HepG2 (cell line): ENCODE measurements at regions not wholly inside any gene's neighbourhood (a gene's known extent, or its start where the extent isn't known, plus 50 kb on each side); places are given as distances from the start of the nearest gene placed in this dataset.
A peak's percentile ranks its signal among the peaks of the same experiment; 100 is the strongest.
"Not testable (repeated sequence)": the region's sequence is repeated elsewhere in the genome, so short reads cannot be mapped to it uniquely, and the experiment has no call there.

Experiments used
- ATAC-seq: fragments of 200-7000 bp; cut with Tn5 transposase; 3 replicates; pipeline ENCODE4 v1.9.1; 2020; ENCODE audit warnings: mild to moderate bottlenecking, moderate library complexity
- BruUV-seq: library from RNA; stranded (reverse); fragments of 400-500 nt; replicated peaks from 2 replicates; lab custom pipeline; 2021; lab: Mats Ljungman, UMichigan
- CTCF ChIA-PET: fragments of 300-600 bp; formaldehyde crosslinking; extraction: SDS; loops from one replicate; lab custom pipeline; 2021; ENCODE audit warnings: low total read pairs, inconsistent platforms, low intra/inter-chr PET ratio; lab: Yijun Ruan, JAX
- POLR2A ChIA-PET: fragments of 350-600 bp; sonication (Branson Sonifier 250); formaldehyde crosslinking; loops from one replicate; lab custom pipeline; 2020; ENCODE audit warnings: antibody characterized with exemption, inconsistent platforms; lab: Yijun Ruan, JAX
- DNase-seq: peaks from one replicate; pipeline ENCODE4 v3.0.0-alpha.2; 2015; ENCODE audit warnings: low spot score
- FAIRE-seq: peaks from 3 replicates; lab custom pipeline; 2011; peaks lifted over from hg19 to GRCh38; lab: Jason Lieb, UNC
- H2AFZ ChIP-seq: one replicate; pipeline ENCODE4 v1.6.1; 2011; ENCODE audit warnings: low read length, inconsistent platforms
- H3K27ac ChIP-seq: fragments of 300-600 bp; 3 replicates; pipeline ENCODE4 v1.8.0; 2011; ENCODE audit warnings: mixed run types, mild to moderate bottlenecking, mixed read lengths, low read length, inconsistent platforms; ENCODE audit not compliant: insufficient read depth; ENCODE audit errors: extremely low read length
- H3K27me3 ChIP-seq, 2 experiments: fragments of 200-600 bp in 1 of 2; 2 replicates in 1 of 2; 3 replicates in 1 of 2; pipeline versions ENCODE4 v1.6.0 to v1.8.0; 2011; ENCODE audit warnings: low read length in 2 of 2, mild to moderate bottlenecking in 2 of 2, moderate library complexity in 2 of 2, inconsistent platforms in 1 of 2; ENCODE audit not compliant: insufficient read depth in 2 of 2, control insufficient read depth in 1 of 2
- H3K36me3 ChIP-seq, 2 experiments: fragments of 200-600 bp in 1 of 2; replicated peaks in 1 of 2; 2 replicates in 1 of 2; 3 replicates in 1 of 2; pipeline versions ENCODE4 v1.5.1 to v1.8.0; 2011; ENCODE audit warnings: low read length in 2 of 2, inconsistent platforms in 1 of 2; ENCODE audit not compliant: insufficient read depth in 2 of 2, control insufficient read depth in 1 of 2
- H3K4me1 ChIP-seq: 2 replicates; pipeline ENCODE4 v1.5.1; 2012; ENCODE audit warnings: low read length, inconsistent platforms; ENCODE audit not compliant: insufficient read depth
- H3K4me2 ChIP-seq: 2 replicates; pipeline ENCODE4 v1.6.0; 2011; ENCODE audit warnings: low read depth, low read length, inconsistent platforms
- H3K4me3 ChIP-seq, 3 experiments: fragments of 200-600 bp in 1 of 3; sonication (generic), shearing (Covaris generic) in 1 of 3; replicated peaks in 1 of 3; 2 replicates each; pipeline ENCODE4 v1.5.1; 2011 to 2016; ENCODE audit warnings: low read length in 3 of 3, inconsistent platforms in 2 of 3, low read depth in 2 of 3, mild to moderate bottlenecking in 2 of 3, control low read depth in 1 of 3, mixed read lengths in 1 of 3; ENCODE audit not compliant: insufficient read depth in 1 of 3
- H3K79me2 ChIP-seq: one replicate; pipeline ENCODE4 v1.6.1; 2011; ENCODE audit warnings: low read length, inconsistent platforms; ENCODE audit not compliant: insufficient read depth
- H3K9ac ChIP-seq: 2 replicates; pipeline ENCODE4 v1.6.0; 2011; ENCODE audit warnings: mild to moderate bottlenecking, low read depth, low read length, inconsistent platforms; ENCODE audit not compliant: insufficient read depth
- H3K9me3 ChIP-seq: 2 replicates; pipeline ENCODE4 v1.5.1; 2012; ENCODE audit warnings: mild to moderate bottlenecking, low read length
- H4K20me1 ChIP-seq: 2 replicates; pipeline ENCODE4 v1.6.0; 2011; ENCODE audit warnings: inconsistent platforms, mild to moderate bottlenecking, low read length, moderate library complexity; ENCODE audit not compliant: insufficient read depth
- FOSL1 ChIP-seq: sonication (generic); formaldehyde crosslinking; IDR thresholded peaks from 2 replicates; pipeline ENCODE4 v1.9.0; 2021; ENCODE audit warnings: missing genetic modification reagents, borderline replicate concordance
- MAFF ChIP-seq: IDR thresholded peaks from 2 replicates; pipeline ENCODE4 v1.6.1; 2011; ENCODE audit warnings: low read depth, low read length, improper control_type of control experiment
- MAFK ChIP-seq, 2 experiments: IDR thresholded peaks in 1 of 2; conservative IDR thresholded peaks in 1 of 2; 2 replicates each; pipeline ENCODE4 v1.6.1; 2011; ENCODE audit warnings: improper control_type of control experiment in 2 of 2, low read length in 2 of 2
- ZBTB3 ChIP-seq: sonication (generic); formaldehyde crosslinking; IDR thresholded peaks from 2 replicates; pipeline ENCODE4 v1.4.0; 2020; ENCODE audit warnings: low read depth, mild to moderate bottlenecking, moderate library complexity, missing genetic modification reagents, borderline replicate concordance
- ZBTB33 ChIP-seq: sonication (generic); formaldehyde crosslinking; IDR thresholded peaks from 2 replicates; pipeline ENCODE4 v1.4.0; 2020; ENCODE audit warnings: missing genetic modification reagents
- ZFY ChIP-seq: sonication (generic); formaldehyde crosslinking; IDR thresholded peaks from 2 replicates; pipeline ENCODE4 v1.4.0; 2020; ENCODE audit warnings: missing genetic modification reagents
- ZNF263 ChIP-seq: sonication (generic); formaldehyde crosslinking; IDR thresholded peaks from 2 replicates; pipeline ENCODE4 v1.4.0; 2020; ENCODE audit warnings: missing genetic modification reagents
- ZNF564 ChIP-seq: sonication (generic); formaldehyde crosslinking; IDR thresholded peaks from 2 replicates; pipeline ENCODE4 v1.8.1; 2023; ENCODE audit warnings: mild to moderate bottlenecking, missing genetic modification reagents
- ZNF75D ChIP-seq: sonication (generic); formaldehyde crosslinking; IDR thresholded peaks from 2 replicates; pipeline ENCODE4 v1.8.1; 2023; ENCODE audit warnings: missing genetic modification reagents, mild to moderate bottlenecking, borderline replicate concordance
- whole genome bisulfite sequencing: methylation state at CpG from one replicate; pipeline ENCODE4 v1.1.6; 2017; ENCODE audit warnings: low lambda C conversion rate; 5-methylcytosine and 5-hydroxymethylcytosine counted together
- in situ Hi-C: cut with HindIII; loops from 2 replicates; pipeline ENCODE4 v1.10.0; 2017; ENCODE audit warnings: low pct_unique_long_range_greater_than_20kb; ENCODE audit not compliant: extremely low pct_ligation_motif_present
- intact Hi-C: fragments of 100-400 bp; cut with micrococcal nuclease; formaldehyde crosslinking; loops from one replicate; pipeline ENCODE4 v1.10.0; 2022; ENCODE audit not compliant: unreplicated experiment

GRCh38 chr5:102682101-102682647 is 72.9 kb upstream of the PAM start:
- Histone ChIP-seq H3K36me3 (no peaks in the 10 kb centered on the region), H2AFZ (no peak overlapping the region), H3K4me2 (no peak overlapping the region), H3K79me2 (no peaks in the 10 kb centered on the region), H3K4me1 (no peaks in the 10 kb centered on the region; the same call in 1 of the 2 replicates), H3K27me3 (no peaks in the 10 kb centered on the region), H3K9ac (no peak overlapping the region), H4K20me1 (no peaks in the 10 kb centered on the region), H3K27ac (no peak overlapping the region), H3K9me3 (no peaks in the 10 kb centered on the region), H3K4me3 (no peak overlapping the region)
- ATAC-seq (no peak), FAIRE-seq (no peak), DNase-seq (no peak)
- CTCF ChIA-PET = interaction anchor here (1.3 to 2.0 kb wide), 2 partner anchors 359 to 457 kb away, joined by 7 to 10 read pairs; no protein-coding TSS in a partner anchor
- POLR2A ChIA-PET = interaction anchor here (1.1 kb wide), 1 partner anchor 438 kb away, joined by 4 read pairs; the partner anchor contains the start of genes GIN1 and PPIP5K2
- TF ChIP-seq ZNF75D (CRISPR knock-in tag) = no peak
- no peak for TF ChIP-seq ZBTB33 (CRISPR knock-in tag)
- TF ChIP-seq MAFK (conservative IDR thresholded peaks at IDR 0.05 in 1 of 2, IDR thresholded peaks at IDR 0.05 in 1 of 2; ENCODE audit: low read length in 2 of 2) = peak; percentile 81 to 86
- no peak for TF ChIP-seq ZNF564 (CRISPR knock-in tag)
- TF ChIP-seq ZNF263 = no peak
- TF ChIP-seq ZBTB3 (CRISPR knock-in tag) = no peak
- TF ChIP-seq MAFF = peak; percentile 79
- TF ChIP-seq ZFY (CRISPR knock-in tag) = no peak
- TF ChIP-seq FOSL1 = no peak
- in situ Hi-C loops = no loop called here
- WGBS = 2% methylated on average over 2 of the region's 2 CpGs
- intact Hi-C loops = no loop called here
- BruUV-seq = no TSS peak

- BruUV-seq, H3K9me3 ChIP-seq, in situ Hi-C loops, H2AFZ ChIP-seq, H3K4me1 ChIP-seq, POLR2A ChIA-PET, ATAC-seq, H3K79me2 ChIP-seq, FAIRE-seq, H3K27me3 ChIP-seq, H3K4me2 ChIP-seq, H3K9ac ChIP-seq, DNase-seq, H3K36me3 ChIP-seq, H4K20me1 ChIP-seq, H3K27ac ChIP-seq, H3K4me3 ChIP-seq, CTCF ChIA-PET: not testable (repeated sequence)
- WGBS = 75% methylated on average over 7 of the region's 7 CpGs
- intact Hi-C loops = loop anchor here (1.0 kb wide), 1 partner anchor 62 kb away; no protein-coding TSS in a partner anchor
These were observed 67.0 kb upstream of the PAM start for GRCh38 chr5:102688076-102688475.
